HepG2 (cell line): ENCODE measurements at regions not wholly inside any gene's neighbourhood (a gene's known extent, or its start where the extent isn't known, plus 50 kb on each side); places are given as distances from the start of the nearest gene placed in this dataset.

Source experiments
- ATAC-seq: fragments of 200-7000 bp; cut with Tn5 transposase; 3 replicates; pipeline ENCODE4 v1.9.1; 2020; ENCODE audit warnings: mild to moderate bottlenecking, moderate library complexity
- BruUV-seq: library from RNA; stranded (reverse); fragments of 400-500 nt; replicated peaks from 2 replicates; lab custom pipeline; 2021; lab: Mats Ljungman, UMichigan
- CTCF ChIA-PET: fragments of 300-600 bp; formaldehyde crosslinking; extraction: SDS; loops from one replicate; lab custom pipeline; 2021; ENCODE audit warnings: low total read pairs, inconsistent platforms, low intra/inter-chr PET ratio; lab: Yijun Ruan, JAX
- POLR2A ChIA-PET: fragments of 350-600 bp; sonication (Branson Sonifier 250); formaldehyde crosslinking; loops from one replicate; lab custom pipeline; 2020; ENCODE audit warnings: antibody characterized with exemption, inconsistent platforms; lab: Yijun Ruan, JAX
- DNase-seq: peaks from one replicate; pipeline ENCODE4 v3.0.0-alpha.2; 2015; ENCODE audit warnings: low spot score
- FAIRE-seq: peaks from 3 replicates; lab custom pipeline; 2011; peaks lifted over from hg19 to GRCh38; lab: Jason Lieb, UNC
- H2AFZ ChIP-seq: one replicate; pipeline ENCODE4 v1.6.1; 2011; ENCODE audit warnings: low read length, inconsistent platforms
- H3K27ac ChIP-seq: fragments of 300-600 bp; 3 replicates; pipeline ENCODE4 v1.8.0; 2011; ENCODE audit warnings: mixed run types, mild to moderate bottlenecking, mixed read lengths, low read length, inconsistent platforms; ENCODE audit not compliant: insufficient read depth; ENCODE audit errors: extremely low read length
- H3K27me3 ChIP-seq, 2 experiments: fragments of 200-600 bp in 1 of 2; 2 replicates in 1 of 2; 3 replicates in 1 of 2; pipeline versions ENCODE4 v1.6.0 to v1.8.0; 2011; ENCODE audit warnings: low read length in 2 of 2, mild to moderate bottlenecking in 2 of 2, moderate library complexity in 2 of 2, inconsistent platforms in 1 of 2; ENCODE audit not compliant: insufficient read depth in 2 of 2, control insufficient read depth in 1 of 2
- H3K36me3 ChIP-seq, 2 experiments: fragments of 200-600 bp in 1 of 2; replicated peaks in 1 of 2; 2 replicates in 1 of 2; 3 replicates in 1 of 2; pipeline versions ENCODE4 v1.5.1 to v1.8.0; 2011; ENCODE audit warnings: low read length in 2 of 2, inconsistent platforms in 1 of 2; ENCODE audit not compliant: insufficient read depth in 2 of 2, control insufficient read depth in 1 of 2
- H3K4me1 ChIP-seq: 2 replicates; pipeline ENCODE4 v1.5.1; 2012; ENCODE audit warnings: low read length, inconsistent platforms; ENCODE audit not compliant: insufficient read depth
- H3K4me2 ChIP-seq: 2 replicates; pipeline ENCODE4 v1.6.0; 2011; ENCODE audit warnings: low read depth, low read length, inconsistent platforms
- H3K4me3 ChIP-seq, 3 experiments: fragments of 200-600 bp in 1 of 3; sonication (generic), shearing (Covaris generic) in 1 of 3; replicated peaks in 1 of 3; 2 replicates each; pipeline ENCODE4 v1.5.1; 2011 to 2016; ENCODE audit warnings: low read length in 3 of 3, inconsistent platforms in 2 of 3, low read depth in 2 of 3, mild to moderate bottlenecking in 2 of 3, control low read depth in 1 of 3, mixed read lengths in 1 of 3; ENCODE audit not compliant: insufficient read depth in 1 of 3
- H3K79me2 ChIP-seq: one replicate; pipeline ENCODE4 v1.6.1; 2011; ENCODE audit warnings: low read length, inconsistent platforms; ENCODE audit not compliant: insufficient read depth
- H3K9ac ChIP-seq: 2 replicates; pipeline ENCODE4 v1.6.0; 2011; ENCODE audit warnings: mild to moderate bottlenecking, low read depth, low read length, inconsistent platforms; ENCODE audit not compliant: insufficient read depth
- H3K9me3 ChIP-seq: 2 replicates; pipeline ENCODE4 v1.5.1; 2012; ENCODE audit warnings: mild to moderate bottlenecking, low read length
- H4K20me1 ChIP-seq: 2 replicates; pipeline ENCODE4 v1.6.0; 2011; ENCODE audit warnings: inconsistent platforms, mild to moderate bottlenecking, low read length, moderate library complexity; ENCODE audit not compliant: insufficient read depth
- ATF3 ChIP-seq: sonication (generic); formaldehyde crosslinking; IDR thresholded peaks from 2 replicates; pipeline ENCODE4 v1.4.0; 2020; ENCODE audit warnings: missing genetic modification reagents
- CSRNP1 ChIP-seq: sonication (generic); formaldehyde crosslinking; IDR thresholded peaks from 2 replicates; pipeline ENCODE4 v1.8.1; 2023; ENCODE audit warnings: mild to moderate bottlenecking, missing genetic modification reagents
- FOXP1 ChIP-seq, 2 experiments: fragments of 450-650 bp in 1 of 2; IDR thresholded peaks; 2 replicates each; pipeline ENCODE4 v1.6.1; 2017 to 2018; ENCODE audit warnings: antibody characterized with exemption in 1 of 2
- HMG20B ChIP-seq: conservative IDR thresholded peaks from 2 replicates; pipeline ENCODE4 v1.6.1; 2016; ENCODE audit warnings: missing genetic modification reagents, missing compliant biosample characterization
- MLXIP ChIP-seq: sonication (generic); formaldehyde crosslinking; IDR thresholded peaks from 2 replicates; pipeline ENCODE4 v1.9.0; 2021; ENCODE audit warnings: missing genetic modification reagents, borderline replicate concordance
- NFE2 ChIP-seq: sonication (generic); formaldehyde crosslinking; IDR thresholded peaks from 2 replicates; pipeline ENCODE4 v1.4.0; 2020; ENCODE audit warnings: missing genetic modification reagents
- RNF219 ChIP-seq: sonication (generic); formaldehyde crosslinking; IDR thresholded peaks from 2 replicates; pipeline ENCODE4 v1.5.0; 2020; ENCODE audit warnings: mild to moderate bottlenecking, missing genetic modification reagents
- SIN3A ChIP-seq: IDR thresholded peaks from 2 replicates; pipeline ENCODE4 v1.6.1; 2011; ENCODE audit warnings: low read depth, mild to moderate bottlenecking, control low read depth, low read length, borderline replicate concordance
- SIX1 ChIP-seq: sonication (generic); formaldehyde crosslinking; IDR thresholded peaks from 2 replicates; pipeline ENCODE4 v1.4.0; 2020; ENCODE audit warnings: missing genetic modification reagents, borderline replicate concordance
- SMC3 ChIP-seq: IDR thresholded peaks from 2 replicates; pipeline ENCODE4 v1.6.1; 2011; ENCODE audit warnings: low read length, improper control_type of control experiment
- WIZ ChIP-seq: sonication (generic); formaldehyde crosslinking; IDR thresholded peaks from 2 replicates; pipeline ENCODE4 v1.5.1; 2020; ENCODE audit warnings: mild to moderate bottlenecking, missing genetic modification reagents
- ZBTB8A ChIP-seq: sonication (generic); formaldehyde crosslinking; IDR thresholded peaks from 2 replicates; pipeline ENCODE4 v1.4.0; 2020; ENCODE audit warnings: mild to moderate bottlenecking, low read depth, missing genetic modification reagents, borderline replicate concordance
- ZFP37 ChIP-seq: sonication (generic); formaldehyde crosslinking; IDR thresholded peaks from 2 replicates; pipeline ENCODE4 v1.4.0; 2020; ENCODE audit warnings: missing genetic modification reagents, borderline replicate concordance
- ZGPAT ChIP-seq: IDR thresholded peaks from 2 replicates; pipeline ENCODE4 v1.6.1; 2016; ENCODE audit warnings: mild to moderate bottlenecking
- ZNF136 ChIP-seq: sonication (generic); formaldehyde crosslinking; IDR thresholded peaks from 2 replicates; pipeline ENCODE4 v1.8.1; 2022; ENCODE audit warnings: low read depth, mild to moderate bottlenecking, moderate library complexity, missing genetic modification reagents
- ZNF468 ChIP-seq: sonication (generic); formaldehyde crosslinking; IDR thresholded peaks from 2 replicates; pipeline ENCODE4 v1.8.0; 2022; ENCODE audit warnings: mild to moderate bottlenecking, moderate library complexity, missing genetic modification reagents
- ZNF7 ChIP-seq: IDR thresholded peaks from 2 replicates; pipeline ENCODE4 v1.6.1; 2016; ENCODE audit warnings: missing biosample characterization, missing genetic modification reagents
- ZNF761 ChIP-seq: sonication (generic); formaldehyde crosslinking; conservative IDR thresholded peaks from 2 replicates; pipeline ENCODE4 v1.4.0; 2020; ENCODE audit warnings: mild to moderate bottlenecking, missing genetic modification reagents
- WGBS: methylation state at CpG from one replicate; pipeline ENCODE4 v1.1.6; 2017; ENCODE audit warnings: low lambda C conversion rate; 5-methylcytosine and 5-hydroxymethylcytosine counted together
- in situ Hi-C: cut with HindIII; loops from 2 replicates; pipeline ENCODE4 v1.10.0; 2017; ENCODE audit warnings: low pct_unique_long_range_greater_than_20kb; ENCODE audit not compliant: extremely low pct_ligation_motif_present
- intact Hi-C: fragments of 100-400 bp; cut with micrococcal nuclease; formaldehyde crosslinking; loops from one replicate; pipeline ENCODE4 v1.10.0; 2022; ENCODE audit not compliant: unreplicated experiment

- Histone ChIP-seq H3K27me3 (no peaks in the 10 kb centered on the region), H3K4me2 (no peak overlapping the region), H3K9me3 (peaks cover 83% of the 10 kb centered on the region), H2AFZ (no peak overlapping the region), H3K9ac (no peak overlapping the region), H3K36me3 (no peaks in the 10 kb centered on the region), H4K20me1 (no peaks in the 10 kb centered on the region), H3K4me1 (no peaks in the 10 kb centered on the region), H3K27ac (no peak overlapping the region), H3K4me3 (no peak overlapping the region), H3K79me2 (no peaks in the 10 kb centered on the region)
- no peak for FAIRE-seq
- no TSS peak for BruUV-seq
- in situ Hi-C loops (no loop called here), intact Hi-C loops (no loop called here)
- no peak for DNase-seq
- WGBS = 2% methylated on average over 3 of the region's 3 CpGs
- POLR2A ChIA-PET = no interaction called here
- ATAC-seq = no peak
- TF ChIP-seq SMC3 (no peak), RNF219 (CRISPR knock-in tag) (no peak), FOXP1 (IDR thresholded peaks at IDR 0.05) (no peak), FOXP1 (CRISPR knock-in tag; IDR thresholded peaks at IDR 0.05) (no peak), NFE2 (CRISPR knock-in tag) (no peak), ZNF7 (no peak), ZNF761 (CRISPR knock-in tag) (no peak), ATF3 (CRISPR knock-in tag) (no peak), MLXIP (CRISPR knock-in tag) (no peak), ZGPAT (CRISPR knock-in tag) (no peak), ZBTB8A (no peak), SIX1 (CRISPR knock-in tag) (no peak), ZFP37 (no peak), SIN3A (no peak), ZNF468 (CRISPR knock-in tag) (no peak), HMG20B (CRISPR knock-in tag) (no peak), WIZ (CRISPR knock-in tag) (no peak), CSRNP1 (CRISPR knock-in tag) (no peak), ZNF136 (no peak)
- CTCF ChIA-PET = no interaction called here
Measured at GRCh38 chr7:9835199-9835598, 1138.5 kb upstream of the PHF14 start.
